ENCODE measurements at regions not wholly inside any gene's neighbourhood (a gene's known extent, or its start where the extent isn't known, plus 50 kb on each side); places are given as distances from the start of the nearest gene placed in this dataset.

- no peaks in the 10 kb centered on the region for H3K9me2 ChIP-seq (replicated peaks; ENCODE audit: insufficient read depth, low read length)
- no peaks in the 10 kb centered on the region for H3F3A ChIP-seq (ENCODE audit: insufficient read depth)
- no peak overlapping the region for H3K27ac ChIP-seq (ENCODE audit: low read depth, low read length)
- H3K4me2 ChIP-seq (ENCODE audit: low read depth, low read length, poor library complexity, severe bottlenecking): no peak overlapping the region
- H2AFZ ChIP-seq (ENCODE audit: low read depth, low read length, severe bottlenecking): no peak overlapping the region
- no peaks in the 10 kb centered on the region for H3K27me3 ChIP-seq (ENCODE audit: low read length)
- TF ChIP-seq, protein P1, sequence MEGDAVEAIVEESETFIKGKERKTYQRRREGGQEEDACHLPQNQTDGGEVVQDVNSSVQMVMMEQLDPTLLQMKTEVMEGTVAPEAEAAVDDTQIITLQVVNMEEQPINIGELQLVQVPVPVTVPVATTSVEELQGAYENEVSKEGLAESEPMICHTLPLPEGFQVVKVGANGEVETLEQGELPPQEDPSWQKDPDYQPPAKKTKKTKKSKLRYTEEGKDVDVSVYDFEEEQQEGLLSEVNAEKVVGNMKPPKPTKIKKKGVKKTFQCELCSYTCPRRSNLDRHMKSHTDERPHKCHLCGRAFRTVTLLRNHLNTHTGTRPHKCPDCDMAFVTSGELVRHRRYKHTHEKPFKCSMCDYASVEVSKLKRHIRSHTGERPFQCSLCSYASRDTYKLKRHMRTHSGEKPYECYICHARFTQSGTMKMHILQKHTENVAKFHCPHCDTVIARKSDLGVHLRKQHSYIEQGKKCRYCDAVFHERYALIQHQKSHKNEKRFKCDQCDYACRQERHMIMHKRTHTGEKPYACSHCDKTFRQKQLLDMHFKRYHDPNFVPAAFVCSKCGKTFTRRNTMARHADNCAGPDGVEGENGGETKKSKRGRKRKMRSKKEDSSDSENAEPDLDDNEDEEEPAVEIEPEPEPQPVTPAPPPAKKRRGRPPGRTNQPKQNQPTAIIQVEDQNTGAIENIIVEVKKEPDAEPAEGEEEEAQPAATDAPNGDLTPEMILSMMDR (IDR thresholded peaks at IDR 0.05; ENCODE audit: insufficient read depth, low read length, poor library complexity, severe bottlenecking): no peak
- TF ChIP-seq EZH2phosphoT487 (conservative IDR thresholded peaks at IDR 0.05; ENCODE audit: low read length): no peak
- H3K4me3 ChIP-seq (ENCODE audit: insufficient read depth, low read length, poor library complexity, severe bottlenecking): no peak overlapping the region
- no peaks in the 10 kb centered on the region for H3K9me3 ChIP-seq (ENCODE audit: insufficient read depth, low read length)
- H3K79me2 ChIP-seq (ENCODE audit: insufficient read depth, low read length): no peaks in the 10 kb centered on the region
- no peaks in the 10 kb centered on the region for H3K36me3 ChIP-seq (ENCODE audit: low read length)
- no peaks in the 10 kb centered on the region for H4K20me1 ChIP-seq (ENCODE audit: low read depth, low read length)
- H3K9ac ChIP-seq (ENCODE audit: low read length): no peak overlapping the region
Measured at GRCh38 chr11:70645537-70645936, 247.2 kb downstream of the CTTN start.

DNA sequence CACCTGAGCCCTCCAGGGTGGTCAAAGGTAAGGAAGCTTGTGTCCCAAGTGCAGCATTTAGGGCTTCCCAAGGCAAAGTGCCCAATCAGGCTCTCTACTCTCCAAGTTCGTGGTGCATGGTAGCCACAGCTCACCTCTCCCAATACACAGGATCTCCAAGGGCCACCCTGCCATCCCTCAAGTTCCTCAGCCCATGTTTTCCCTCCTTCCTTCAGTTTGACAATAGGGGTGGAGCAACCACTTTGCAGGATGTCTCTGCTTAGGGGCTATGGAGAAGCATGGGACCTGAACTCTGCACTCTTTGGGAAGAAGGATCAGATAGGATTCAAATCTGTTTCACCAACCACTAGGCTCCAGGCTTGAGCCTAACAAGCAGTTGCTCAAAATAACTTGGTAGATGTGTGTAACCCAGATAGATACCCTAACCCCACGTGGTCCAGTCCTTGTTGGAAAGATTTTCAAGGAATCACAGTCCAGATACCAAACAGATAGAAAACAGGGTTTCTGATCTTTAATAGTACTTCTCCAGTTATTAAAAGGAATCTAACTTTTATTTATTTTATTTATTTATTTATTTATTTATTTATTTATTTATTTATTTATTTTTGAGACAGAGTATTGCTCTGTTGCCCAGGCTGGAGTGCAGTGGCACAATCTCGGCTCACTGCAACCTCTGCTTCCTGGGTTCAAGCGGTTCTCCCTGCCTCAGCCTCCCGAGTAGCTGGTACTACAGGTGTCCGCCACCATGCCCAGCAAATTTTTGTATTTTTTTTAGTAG is 248.1 kb downstream of the CTTN start:
- TF ChIP-seq EZH2phosphoT487 (conservative IDR thresholded peaks at IDR 0.05; ENCODE audit: low read length): no peak
- TF ChIP-seq, protein P1 (IDR thresholded peaks at IDR 0.05; ENCODE audit: insufficient read depth, low read length, poor library complexity, severe bottlenecking): no peak
- H3K9me3 ChIP-seq (ENCODE audit: insufficient read depth, low read length): no peaks in the 10 kb centered on the region
- H3K9me2 ChIP-seq (replicated peaks; ENCODE audit: insufficient read depth, low read length): no peaks in the 10 kb centered on the region
- no peaks in the 10 kb centered on the region for H3K79me2 ChIP-seq (ENCODE audit: insufficient read depth, low read length)
- H3K27me3 ChIP-seq (ENCODE audit: low read length): no peaks in the 10 kb centered on the region
- H4K20me1 ChIP-seq (ENCODE audit: low read depth, low read length): no peaks in the 10 kb centered on the region
- no peak overlapping the region for H2AFZ ChIP-seq (ENCODE audit: low read depth, low read length, severe bottlenecking)
- no peaks in the 10 kb centered on the region for H3K36me3 ChIP-seq (ENCODE audit: low read length)
- no peak overlapping the region for H3K4me3 ChIP-seq (ENCODE audit: insufficient read depth, low read length, poor library complexity, severe bottlenecking)
- no peak overlapping the region for H3K9ac ChIP-seq (ENCODE audit: low read length)
- H3K4me2 ChIP-seq (ENCODE audit: low read depth, low read length, poor library complexity, severe bottlenecking): no peak overlapping the region
- no peak overlapping the region for H3K27ac ChIP-seq (ENCODE audit: low read depth, low read length)
- no peaks in the 10 kb centered on the region for H3F3A ChIP-seq (ENCODE audit: insufficient read depth)

DNA sequence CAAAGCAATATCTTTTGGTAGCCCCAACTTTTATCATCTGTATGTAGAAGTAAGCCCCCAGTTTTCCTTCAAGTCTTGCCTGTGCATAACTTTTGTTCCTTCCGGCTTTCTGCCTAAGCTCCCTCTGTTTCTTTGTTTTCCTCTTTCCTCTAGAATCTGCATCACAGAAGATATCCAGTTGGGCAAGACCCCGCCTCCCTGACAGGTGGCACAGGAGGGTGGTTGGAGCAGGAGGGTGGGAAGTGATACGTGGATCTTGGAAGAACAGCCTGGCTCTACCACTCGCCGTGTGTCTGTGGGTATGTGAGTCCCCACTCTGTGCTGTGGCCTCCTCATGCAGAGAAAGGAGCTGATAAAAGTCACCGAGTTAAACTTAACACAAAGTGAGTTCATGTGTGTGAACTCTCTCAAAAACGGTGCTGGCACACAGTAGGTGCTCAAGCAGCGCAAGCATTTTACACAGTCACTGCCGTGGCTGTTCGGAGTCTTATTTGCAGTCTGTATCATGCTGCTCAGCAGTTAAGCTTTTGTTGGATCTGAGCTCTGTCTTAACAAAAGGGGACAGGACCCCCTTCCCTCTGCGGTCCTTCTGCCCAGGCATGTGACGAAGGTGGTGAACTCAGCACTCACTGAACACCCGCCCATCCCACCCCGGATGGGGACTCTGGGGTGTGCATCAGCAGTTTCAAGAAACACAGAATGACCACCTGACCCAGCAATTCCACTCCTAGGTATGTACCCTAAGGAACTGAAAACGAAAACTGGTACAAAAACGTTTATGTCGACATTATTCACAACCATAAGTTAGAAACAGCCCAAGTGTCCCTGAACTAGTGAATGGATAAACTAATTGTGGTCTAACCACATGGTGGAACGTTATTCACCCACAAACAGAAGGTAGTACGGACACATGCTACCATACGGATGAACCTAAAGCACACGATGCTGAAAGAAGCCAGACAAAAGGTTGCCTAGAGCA is 249.1 kb downstream of the CTTN start:
- no peaks in the 10 kb centered on the region for H3K79me2 ChIP-seq (ENCODE audit: insufficient read depth, low read length)
- no peaks in the 10 kb centered on the region for H3K36me3 ChIP-seq (ENCODE audit: low read length)
- TF ChIP-seq, protein P1 (IDR thresholded peaks at IDR 0.05; ENCODE audit: insufficient read depth, low read length, poor library complexity, severe bottlenecking): no peak
- no peak for TF ChIP-seq EZH2phosphoT487 (conservative IDR thresholded peaks at IDR 0.05; ENCODE audit: low read length)
- no peaks in the 10 kb centered on the region for H4K20me1 ChIP-seq (ENCODE audit: low read depth, low read length)
- H3K4me3 ChIP-seq (ENCODE audit: insufficient read depth, low read length, poor library complexity, severe bottlenecking): no peak overlapping the region
- no peaks in the 10 kb centered on the region for H3K9me3 ChIP-seq (ENCODE audit: insufficient read depth, low read length)
- no peak overlapping the region for H3K4me2 ChIP-seq (ENCODE audit: low read depth, low read length, poor library complexity, severe bottlenecking)
- H3F3A ChIP-seq (ENCODE audit: insufficient read depth): no peaks in the 10 kb centered on the region
- no peak overlapping the region for H3K9ac ChIP-seq (ENCODE audit: low read length)
- H2AFZ ChIP-seq (ENCODE audit: low read depth, low read length, severe bottlenecking): no peak overlapping the region
- H3K27me3 ChIP-seq (ENCODE audit: low read length): no peaks in the 10 kb centered on the region
- no peaks in the 10 kb centered on the region for H3K9me2 ChIP-seq (replicated peaks; ENCODE audit: insufficient read depth, low read length)
- H3K27ac ChIP-seq (ENCODE audit: low read depth, low read length): no peak overlapping the region
